COLO668 (cell line): ENCODE measurements at regions not wholly inside any gene's neighbourhood (a gene's known extent, or its start where the extent isn't known, plus 50 kb on each side); places are given as distances from the start of the nearest gene placed in this dataset.

Experiments used
- DNase-seq: peaks from one replicate; lab custom pipeline; 2025; ENCODE audit not compliant: unreplicated experiment; lab: John Stamatoyannopoulos, UW

- no peak for DNase-seq
Measured at GRCh38 chr11:69930081-69931059, 111.2 kb upstream of the FGF3 start.

- no peak for DNase-seq
Measured at GRCh38 chr11:69931060-69931910, 112.1 kb upstream of the FGF3 start.

GRCh38 chr11:69931994-69932910 is 113.0 kb upstream of the FGF3 start:
- DNase-seq: no peak

- DNase-seq: peak; percentile 23
Measured at GRCh38 chr11:69934861-69935494, 115.8 kb upstream of the FGF3 start.

GRCh38 chr11:69935941-69936505 is 116.8 kb upstream of the FGF3 start:
- DNase-seq: no peak

- DNase-seq: no peak
Measured at GRCh38 chr11:69936771-69937170, 117.6 kb upstream of the FGF3 start.

- DNase-seq: no peak
Measured at GRCh38 chr11:69938206-69938605, 119.0 kb upstream of the FGF3 start.

- DNase-seq: no peak
Measured at GRCh38 chr11:69939551-69940245, 120.5 kb upstream of the FGF3 start.

GRCh38 chr11:69940246-69940610 is 121.0 kb upstream of the FGF3 start:
- no peak for DNase-seq

GRCh38 chr11:69941546-69942332 is 122.5 kb upstream of the FGF3 start:
- DNase-seq: no peak

GRCh38 chr11:69942333-69942820 is 123.2 kb upstream of the FGF3 start:
- DNase-seq: no peak

- no peak for DNase-seq
Measured at GRCh38 chr11:69943066-69943465, 123.8 kb upstream of the FGF3 start.

- DNase-seq: no peak
Measured at GRCh38 chr11:69943506-69943905, 124.3 kb upstream of the FGF3 start.

- DNase-seq: no peak
Measured at GRCh38 chr11:69944146-69944795, 125.1 kb upstream of the FGF3 start.

GRCh38 chr11:69945157-69945556 is 125.9 kb upstream of the FGF3 start:
- DNase-seq: no peak

- DNase-seq: no peak
Measured at GRCh38 chr11:69947059-69947792, 128.0 kb upstream of the FGF3 start.

- DNase-seq: no peak
Measured at GRCh38 chr11:69947793-69948255, 128.6 kb upstream of the FGF3 start.
